ENCODE measurements at regions not wholly inside any gene's neighbourhood (a gene's known extent, or its start where the extent isn't known, plus 50 kb on each side); places are given as distances from the start of the nearest gene placed in this dataset.
"Not testable (repeated sequence)": the region's sequence is repeated elsewhere in the genome, so short reads cannot be mapped to it uniquely, and the experiment has no call there.

DNA sequence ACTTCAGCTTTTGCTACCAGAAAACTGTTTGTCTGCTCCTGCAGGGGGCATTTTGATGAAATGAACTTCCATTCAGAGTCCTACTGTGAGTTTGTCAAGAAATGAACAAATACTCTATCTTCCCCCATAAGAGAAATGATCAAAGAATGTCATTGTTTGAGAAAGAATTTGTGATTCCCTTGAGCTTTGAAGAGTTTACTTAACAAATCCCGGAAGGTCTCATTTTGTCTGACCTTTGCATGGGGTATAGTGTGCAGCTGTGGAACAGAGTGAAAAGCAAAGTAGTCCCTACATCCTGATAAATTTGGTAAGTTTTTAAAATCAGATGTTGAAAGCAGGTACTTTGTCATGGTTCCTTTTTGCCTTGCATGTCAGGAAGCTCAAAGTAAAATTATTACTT, 178.0 kb downstream of the ABCC12 start:
- H3K4me3 ChIP-seq (replicated peaks; ENCODE audit: low read depth, low read length), result no peak overlapping the region
- TF ChIP-seq, protein P1, sequence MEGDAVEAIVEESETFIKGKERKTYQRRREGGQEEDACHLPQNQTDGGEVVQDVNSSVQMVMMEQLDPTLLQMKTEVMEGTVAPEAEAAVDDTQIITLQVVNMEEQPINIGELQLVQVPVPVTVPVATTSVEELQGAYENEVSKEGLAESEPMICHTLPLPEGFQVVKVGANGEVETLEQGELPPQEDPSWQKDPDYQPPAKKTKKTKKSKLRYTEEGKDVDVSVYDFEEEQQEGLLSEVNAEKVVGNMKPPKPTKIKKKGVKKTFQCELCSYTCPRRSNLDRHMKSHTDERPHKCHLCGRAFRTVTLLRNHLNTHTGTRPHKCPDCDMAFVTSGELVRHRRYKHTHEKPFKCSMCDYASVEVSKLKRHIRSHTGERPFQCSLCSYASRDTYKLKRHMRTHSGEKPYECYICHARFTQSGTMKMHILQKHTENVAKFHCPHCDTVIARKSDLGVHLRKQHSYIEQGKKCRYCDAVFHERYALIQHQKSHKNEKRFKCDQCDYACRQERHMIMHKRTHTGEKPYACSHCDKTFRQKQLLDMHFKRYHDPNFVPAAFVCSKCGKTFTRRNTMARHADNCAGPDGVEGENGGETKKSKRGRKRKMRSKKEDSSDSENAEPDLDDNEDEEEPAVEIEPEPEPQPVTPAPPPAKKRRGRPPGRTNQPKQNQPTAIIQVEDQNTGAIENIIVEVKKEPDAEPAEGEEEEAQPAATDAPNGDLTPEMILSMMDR (IDR thresholded peaks at IDR 0.05; ENCODE audit: low read depth, low read length, missing control alignments), result no peak
- DNase-seq (ENCODE audit: extremely low read depth, low read depth), result no peak

DNA sequence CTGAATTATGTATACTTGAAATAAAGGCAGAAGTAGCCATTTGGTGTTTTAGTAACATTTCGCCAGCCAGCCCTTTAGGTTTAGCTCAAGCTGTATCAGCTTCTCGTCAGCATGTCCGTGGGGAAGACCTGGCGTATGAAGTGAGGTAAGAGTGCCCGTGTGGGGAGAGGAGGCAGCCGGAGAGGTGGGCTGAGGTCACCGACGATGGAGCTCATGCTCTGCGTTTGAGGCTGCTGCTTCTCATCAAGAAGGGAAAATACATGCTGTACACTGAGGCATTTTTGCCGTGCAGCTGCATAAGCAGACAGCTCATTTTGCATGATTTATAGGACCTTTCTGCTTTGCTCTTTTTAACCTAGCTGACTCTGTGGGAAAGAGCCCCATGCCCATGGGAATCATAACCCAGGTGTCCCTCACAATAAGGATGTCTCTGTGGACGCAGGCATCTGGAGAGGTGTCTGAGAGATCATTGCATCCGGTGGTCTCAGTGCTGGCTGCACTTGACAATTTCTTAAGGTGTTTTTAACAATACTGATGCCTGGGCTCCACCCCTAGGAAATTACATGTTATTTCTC, 179.1 kb downstream of the ABCC12 start:
- no peak overlapping the region for H3K4me3 ChIP-seq (replicated peaks; ENCODE audit: low read depth, low read length)
- DNase-seq (ENCODE audit: extremely low read depth, low read depth), result no peak
- TF ChIP-seq, protein P1 (IDR thresholded peaks at IDR 0.05; ENCODE audit: low read depth, low read length, missing control alignments), result no peak

DNA sequence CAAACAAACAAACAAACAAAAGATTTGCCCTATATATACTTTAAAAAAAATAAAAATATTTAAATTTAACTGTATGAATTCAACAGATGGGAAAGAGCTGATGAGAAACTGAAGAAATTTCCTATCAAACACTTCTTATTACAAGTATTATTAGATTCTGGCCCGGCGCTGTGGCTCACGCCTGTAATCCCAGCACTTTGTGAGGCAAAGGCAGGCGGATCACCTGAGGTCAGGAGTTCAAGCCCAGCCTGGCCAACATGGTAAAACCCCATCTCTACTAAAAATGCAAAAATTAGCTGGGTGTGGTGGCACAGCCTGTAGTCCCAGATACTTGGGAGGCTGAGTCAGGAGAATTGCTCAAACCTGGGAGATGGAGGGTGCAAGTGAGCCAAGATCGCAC, 180.8 kb downstream of the ABCC12 start:
- DNase-seq (ENCODE audit: extremely low read depth, low read depth); H3K4me3 ChIP-seq (replicated peaks; ENCODE audit: low read depth, low read length): not testable (repeated sequence)

DNA sequence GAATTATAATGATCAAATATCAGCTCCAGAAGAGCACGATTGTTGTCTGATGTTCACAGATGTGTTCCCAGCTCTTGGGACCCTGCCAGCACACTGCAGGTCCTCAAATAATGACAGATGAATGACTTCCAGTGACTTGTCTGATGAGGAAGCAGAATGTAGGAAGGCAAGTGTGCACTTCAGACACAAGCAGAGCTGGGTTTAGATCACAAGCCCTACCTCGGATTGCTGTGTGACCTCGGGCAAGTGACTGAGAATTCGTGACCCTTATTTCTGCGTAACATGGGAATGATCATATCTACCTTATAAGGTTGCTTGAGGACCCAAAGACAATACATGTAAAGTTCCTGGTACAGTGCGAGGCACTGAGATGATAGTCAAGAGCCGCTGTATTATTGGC, 182.2 kb downstream of the ABCC12 start:
- TF ChIP-seq, protein P1 (IDR thresholded peaks at IDR 0.05; ENCODE audit: low read depth, low read length, missing control alignments), result no peak
- H3K4me3 ChIP-seq (replicated peaks; ENCODE audit: low read depth, low read length), result no peak overlapping the region
- DNase-seq (ENCODE audit: extremely low read depth, low read depth), result no peak

DNA sequence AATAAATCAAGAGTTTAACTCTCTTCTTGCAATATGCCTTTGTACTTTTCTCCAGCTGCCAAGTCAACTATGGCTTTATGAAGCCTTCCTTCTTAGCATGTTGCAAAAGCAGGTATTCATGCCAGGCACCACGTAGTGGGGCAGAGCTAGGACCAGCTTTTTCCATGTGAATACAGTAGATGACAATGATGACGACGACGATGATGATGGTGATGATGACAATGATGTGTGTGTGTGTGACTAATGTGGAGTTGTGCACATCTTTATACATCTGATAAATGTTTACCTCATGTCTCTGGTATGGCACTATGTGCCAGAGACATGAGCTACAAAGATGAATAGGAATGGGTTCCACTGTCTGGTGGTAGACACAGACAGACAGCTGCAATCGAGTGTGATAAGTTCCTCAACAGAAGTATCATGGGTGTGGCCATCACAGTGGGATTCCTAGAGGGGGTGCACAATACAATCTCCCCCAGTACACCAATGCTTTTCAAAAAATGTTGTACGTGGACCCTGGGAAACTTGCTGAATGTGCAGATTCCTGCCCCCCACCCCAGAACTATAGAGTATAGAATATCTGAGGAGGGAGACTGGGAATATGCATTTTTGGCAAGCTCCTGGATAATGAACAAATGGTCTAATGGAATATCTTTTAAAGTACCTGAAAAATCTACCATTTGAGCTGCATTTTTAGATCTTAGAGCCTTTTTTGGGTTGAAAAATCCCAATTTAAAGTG, 183.4 kb downstream of the ABCC12 start:
- TF ChIP-seq, protein P1 (IDR thresholded peaks at IDR 0.05; ENCODE audit: low read depth, low read length, missing control alignments), result no peak
- H3K4me3 ChIP-seq (replicated peaks; ENCODE audit: low read depth, low read length), result no peak overlapping the region
- no peak for DNase-seq (ENCODE audit: extremely low read depth, low read depth)

DNA sequence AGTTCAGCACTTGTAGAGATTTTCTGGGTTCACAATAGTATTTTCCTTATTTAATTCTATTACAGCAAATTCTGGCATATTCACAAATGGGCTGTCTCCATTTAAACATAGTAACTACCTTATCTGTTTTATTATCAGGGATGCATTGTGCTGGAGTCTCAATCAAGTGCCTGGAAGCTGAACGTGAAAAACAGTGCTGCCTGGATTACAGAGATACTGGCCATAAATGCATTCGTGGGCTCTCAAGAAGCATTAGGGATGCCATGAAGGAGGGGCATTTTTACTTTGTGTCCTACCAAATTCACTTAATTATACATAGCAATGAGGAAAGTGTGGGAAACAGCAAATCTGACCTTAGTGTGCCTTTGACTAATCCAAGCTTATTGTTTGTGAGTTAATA, 184.6 kb downstream of the ABCC12 start:
- no peak overlapping the region for H3K4me3 ChIP-seq (replicated peaks; ENCODE audit: low read depth, low read length)
- TF ChIP-seq, protein P1 (IDR thresholded peaks at IDR 0.05; ENCODE audit: low read depth, low read length, missing control alignments), result no peak
- DNase-seq (ENCODE audit: extremely low read depth, low read depth), result no peak

DNA sequence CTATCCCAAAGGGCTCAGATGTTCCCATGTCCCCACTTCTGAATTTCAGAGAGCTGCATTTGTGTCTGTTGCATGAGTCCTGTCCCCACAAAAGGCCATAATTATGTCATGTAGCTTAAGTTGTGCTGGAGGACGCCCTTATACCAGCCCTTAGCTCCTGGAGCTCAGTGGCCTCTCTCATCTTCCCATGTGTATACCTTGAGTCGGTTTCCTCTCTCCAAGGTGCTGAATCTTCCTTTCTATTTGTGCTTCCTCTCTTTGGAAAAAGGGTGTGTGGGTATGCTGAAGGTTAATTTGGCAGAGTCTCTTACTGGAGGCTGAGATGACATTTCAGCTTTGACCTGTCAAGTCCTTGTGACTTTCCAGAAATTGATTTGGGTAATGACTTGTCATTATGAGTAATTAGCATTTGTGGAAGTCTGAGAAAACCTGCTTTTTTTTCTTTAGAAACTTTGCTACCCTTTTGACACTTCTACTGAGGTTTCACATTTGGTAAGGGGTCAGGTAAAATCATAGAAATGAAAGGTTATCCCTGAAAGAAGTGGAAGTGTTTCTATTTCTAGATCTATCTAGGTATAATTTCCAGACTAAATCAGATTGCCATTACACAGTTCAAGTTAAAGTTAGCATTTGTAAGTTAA, 185.4 kb downstream of the ABCC12 start:
- DNase-seq (ENCODE audit: extremely low read depth, low read depth), result peak; percentile 11
- no peak overlapping the region for H3K4me3 ChIP-seq (replicated peaks; ENCODE audit: low read depth, low read length)
- TF ChIP-seq, protein P1 (IDR thresholded peaks at IDR 0.05; ENCODE audit: low read depth, low read length, missing control alignments), result no peak

Measured in HFF-Myc (cell line).